Dendritic cell treated with granulocyte-macrophage colony-stimulating factor and Interleukin-4, amounts not matched to agents 40 ng/mL and 50 ng/mL, for 4 days (primary cell): ENCODE measurements at regions not wholly inside any gene's neighbourhood (a gene's known extent, or its start where the extent isn't known, plus 50 kb on each side); places are given as distances from the start of the nearest gene placed in this dataset.

Experiments
- H3K27ac Mint-ChIP-seq: one replicate; pipeline ENCODE4 v1.8.0; 2022; ENCODE audit warnings: mild to moderate bottlenecking, mixed read lengths
- H3K27me3 Mint-ChIP-seq: one replicate; pipeline ENCODE4 v1.8.0; 2022; ENCODE audit warnings: mild to moderate bottlenecking, mixed read lengths
- H3K36me3 Mint-ChIP-seq: one replicate; pipeline ENCODE4 v1.8.0; 2022; ENCODE audit warnings: low read depth, mixed read lengths
- H3K4me1 Mint-ChIP-seq: one replicate; pipeline ENCODE4 v1.8.0; 2022; ENCODE audit warnings: low read depth, mixed read lengths
- H3K4me3 Mint-ChIP-seq: one replicate; pipeline ENCODE4 v1.8.0; 2022; ENCODE audit warnings: mild to moderate bottlenecking, moderate library complexity, mixed read lengths
- H3K9me3 Mint-ChIP-seq: one replicate; pipeline ENCODE4 v1.8.0; 2022; ENCODE audit warnings: mixed read lengths
- intact Hi-C: fragments of 100-400 bp; cut with micrococcal nuclease; formaldehyde crosslinking; loops from one replicate; pipeline ENCODE4 v1.15.0; 2022

GRCh38 chr7:35504365-35504764, 190.6 kb downstream of the HERPUD2 start:
- H3K4me1 Mint-ChIP-seq, result peaks cover 5% of the 10 kb centered on the region
- H3K27me3 Mint-ChIP-seq, result peaks cover 1% of the 10 kb centered on the region
- H3K27ac Mint-ChIP-seq, result no peak overlapping the region
- H3K9me3 Mint-ChIP-seq, result no peaks in the 10 kb centered on the region
- H3K36me3 Mint-ChIP-seq, result no peaks in the 10 kb centered on the region
- intact Hi-C loops, result no loop called here
- no peak overlapping the region for H3K4me3 Mint-ChIP-seq

- H3K4me3 Mint-ChIP-seq, result no peak overlapping the region
- peaks cover 15% of the 10 kb centered on the region for H3K4me1 Mint-ChIP-seq
- intact Hi-C loops, result no loop called here
- peaks cover 9% of the 10 kb centered on the region for H3K9me3 Mint-ChIP-seq
- H3K36me3 Mint-ChIP-seq, result no peaks in the 10 kb centered on the region
- H3K27me3 Mint-ChIP-seq, result peaks cover 10% of the 10 kb centered on the region
- no peak overlapping the region for H3K27ac Mint-ChIP-seq
These were observed 193.3 kb downstream of the HERPUD2 start for GRCh38 chr7:35501681-35502080.

GRCh38 chr7:35499226-35499625, 195.7 kb downstream of the HERPUD2 start:
- Mint-ChIP-seq H3K4me3 (no peak overlapping the region), H3K4me1 (peaks cover 22% of the 10 kb centered on the region), H3K36me3 (no peaks in the 10 kb centered on the region), H3K9me3 (peaks cover 10% of the 10 kb centered on the region), H3K27ac (no peak overlapping the region), H3K27me3 (peaks cover 10% of the 10 kb centered on the region)
- intact Hi-C loops, result no loop called here

- peaks cover 22% of the 10 kb centered on the region for H3K4me1 Mint-ChIP-seq
- peaks cover 10% of the 10 kb centered on the region for H3K9me3 Mint-ChIP-seq
These were observed 196.5 kb downstream of the HERPUD2 start for GRCh38 chr7:35498416-35498815.

GRCh38 chr7:35495844-35496243, 199.1 kb downstream of the HERPUD2 start:
- Mint-ChIP-seq H3K4me3 (no peak overlapping the region), H3K9me3 (peaks cover 10% of the 10 kb centered on the region), H3K27me3 (peaks cover 18% of the 10 kb centered on the region)

More at GRCh38 chr7:35498416-35498815, 196.5 kb downstream of the HERPUD2 start:
- intact Hi-C loops, result no loop called here
- no peak overlapping the region for H3K27ac Mint-ChIP-seq
- peaks cover 10% of the 10 kb centered on the region for H3K27me3 Mint-ChIP-seq
- H3K36me3 Mint-ChIP-seq, result no peaks in the 10 kb centered on the region
- no peak overlapping the region for H3K4me3 Mint-ChIP-seq

GRCh38 chr7:35495377-35495776, 199.6 kb downstream of the HERPUD2 start:
- Mint-ChIP-seq H3K4me1 (peaks cover 22% of the 10 kb centered on the region), H3K9me3 (peaks cover 10% of the 10 kb centered on the region), H3K4me3 (no peak overlapping the region), H3K27me3 (peaks cover 23% of the 10 kb centered on the region), H3K36me3 (no peaks in the 10 kb centered on the region), H3K27ac (no peak overlapping the region)
- intact Hi-C loops, result no loop called here

More at GRCh38 chr7:35495844-35496243, 199.1 kb downstream of the HERPUD2 start:
- Mint-ChIP-seq H3K4me1 (peaks cover 22% of the 10 kb centered on the region), H3K27ac (no peak overlapping the region), H3K36me3 (no peaks in the 10 kb centered on the region)
- intact Hi-C loops, result no loop called here

GRCh38 chr7:35494407-35494806, 200.5 kb downstream of the HERPUD2 start:
- Mint-ChIP-seq H3K27ac (no peak overlapping the region), H3K4me1 (peaks cover 17% of the 10 kb centered on the region), H3K27me3 (peaks cover 23% of the 10 kb centered on the region), H3K9me3 (peaks cover 10% of the 10 kb centered on the region), H3K36me3 (no peaks in the 10 kb centered on the region), H3K4me3 (no peak overlapping the region)
- intact Hi-C loops, result no loop called here

- intact Hi-C loops, result no loop called here
- H3K27ac Mint-ChIP-seq, result no peak overlapping the region
- no peak overlapping the region for H3K4me3 Mint-ChIP-seq
- no peaks in the 10 kb centered on the region for H3K36me3 Mint-ChIP-seq
- H3K9me3 Mint-ChIP-seq, result peaks cover 10% of the 10 kb centered on the region
- H3K27me3 Mint-ChIP-seq, result peaks cover 18% of the 10 kb centered on the region
- H3K4me1 Mint-ChIP-seq, result peaks cover 8% of the 10 kb centered on the region
These were observed 202.3 kb downstream of the HERPUD2 start for GRCh38 chr7:35492451-35493175.

GRCh38 chr7:35491233-35491632, 203.7 kb downstream of the HERPUD2 start:
- Mint-ChIP-seq H3K4me3 (no peak overlapping the region), H3K27me3 (peaks cover 14% of the 10 kb centered on the region), H3K36me3 (no peaks in the 10 kb centered on the region), H3K4me1 (peaks cover 2% of the 10 kb centered on the region), H3K27ac (no peak overlapping the region), H3K9me3 (no peaks in the 10 kb centered on the region)
- intact Hi-C loops, result no loop called here

GRCh38 chr7:35487841-35488240, 207.1 kb downstream of the HERPUD2 start:
- H3K4me3 Mint-ChIP-seq, result no peak overlapping the region
- H3K27me3 Mint-ChIP-seq, result peaks cover 16% of the 10 kb centered on the region
- no peaks in the 10 kb centered on the region for H3K36me3 Mint-ChIP-seq
- no peaks in the 10 kb centered on the region for H3K9me3 Mint-ChIP-seq
- H3K27ac Mint-ChIP-seq, result no peak overlapping the region
- no peaks in the 10 kb centered on the region for H3K4me1 Mint-ChIP-seq
- intact Hi-C loops, result no loop called here

- intact Hi-C loops, result no loop called here
- no peaks in the 10 kb centered on the region for H3K4me1 Mint-ChIP-seq
- H3K27me3 Mint-ChIP-seq, result peaks cover 12% of the 10 kb centered on the region
- H3K27ac Mint-ChIP-seq, result no peak overlapping the region
- no peaks in the 10 kb centered on the region for H3K36me3 Mint-ChIP-seq
- no peak overlapping the region for H3K4me3 Mint-ChIP-seq
- H3K9me3 Mint-ChIP-seq, result no peaks in the 10 kb centered on the region
These were observed 207.5 kb downstream of the HERPUD2 start for GRCh38 chr7:35487402-35487801.

- H3K4me3 Mint-ChIP-seq, result no peak overlapping the region
- no peak overlapping the region for H3K27ac Mint-ChIP-seq
- no peaks in the 10 kb centered on the region for H3K9me3 Mint-ChIP-seq
- no peaks in the 10 kb centered on the region for H3K36me3 Mint-ChIP-seq
- intact Hi-C loops, result no loop called here
- peaks cover 8% of the 10 kb centered on the region for H3K27me3 Mint-ChIP-seq
- no peaks in the 10 kb centered on the region for H3K4me1 Mint-ChIP-seq
These were observed 209.5 kb downstream of the HERPUD2 start for GRCh38 chr7:35485436-35485835.

GRCh38 chr7:35483568-35483967, 211.4 kb downstream of the HERPUD2 start:
- Mint-ChIP-seq H3K9me3 (no peaks in the 10 kb centered on the region), H3K27me3 (peaks cover 7% of the 10 kb centered on the region), H3K36me3 (no peaks in the 10 kb centered on the region), H3K4me1 (no peaks in the 10 kb centered on the region), H3K27ac (no peak overlapping the region), H3K4me3 (no peak overlapping the region)
- intact Hi-C loops, result no loop called here

GRCh38 chr7:35482231-35482630, 212.7 kb downstream of the HERPUD2 start:
- Mint-ChIP-seq H3K27me3 (peaks cover 7% of the 10 kb centered on the region), H3K4me1 (no peaks in the 10 kb centered on the region), H3K36me3 (no peaks in the 10 kb centered on the region), H3K27ac (no peak overlapping the region), H3K9me3 (peaks cover 9% of the 10 kb centered on the region), H3K4me3 (no peak overlapping the region)
- intact Hi-C loops, result no loop called here

GRCh38 chr7:35480806-35481205, 214.1 kb downstream of the HERPUD2 start:
- Mint-ChIP-seq H3K4me1 (no peaks in the 10 kb centered on the region), H3K4me3 (no peak overlapping the region), H3K9me3 (peaks cover 9% of the 10 kb centered on the region), H3K36me3 (no peaks in the 10 kb centered on the region), H3K27ac (no peak overlapping the region), H3K27me3 (peaks cover 8% of the 10 kb centered on the region)
- intact Hi-C loops, result no loop called here
